AG08395 (cell line): ENCODE measurements at regions not wholly inside any gene's neighbourhood (a gene's known extent, or its start where the extent isn't known, plus 50 kb on each side); places are given as distances from the start of the nearest gene placed in this dataset.
"Not testable (repeated sequence)": the region's sequence is repeated elsewhere in the genome, so short reads cannot be mapped to it uniquely, and the experiment has no call there.

Experiments
- DNase-seq: peaks from one replicate; pipeline ENCODE4 v3.0.0; 2012; ENCODE audit warnings: mixed read lengths, low spot score

DNA sequence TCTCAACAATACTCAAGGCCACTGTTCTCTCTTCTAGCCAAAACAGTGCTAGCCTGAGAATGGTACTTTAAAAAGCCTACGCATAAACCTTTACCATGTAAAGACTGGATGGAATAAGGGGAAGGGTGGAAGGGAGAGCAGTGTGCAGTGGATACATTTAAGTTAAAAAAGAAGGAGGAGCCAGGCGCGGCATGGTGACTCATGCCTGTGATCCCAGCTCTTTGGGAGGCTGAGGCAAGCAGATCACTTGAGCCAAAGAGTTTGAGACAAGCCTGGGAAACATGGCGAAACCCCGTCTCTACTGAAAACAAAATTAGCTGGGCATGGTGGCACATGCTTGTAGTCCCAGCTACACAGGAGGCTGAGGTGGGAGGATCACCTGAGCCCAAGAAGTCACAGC is 127.7 kb upstream of the KIF2A start:
- no peak for DNase-seq

DNA sequence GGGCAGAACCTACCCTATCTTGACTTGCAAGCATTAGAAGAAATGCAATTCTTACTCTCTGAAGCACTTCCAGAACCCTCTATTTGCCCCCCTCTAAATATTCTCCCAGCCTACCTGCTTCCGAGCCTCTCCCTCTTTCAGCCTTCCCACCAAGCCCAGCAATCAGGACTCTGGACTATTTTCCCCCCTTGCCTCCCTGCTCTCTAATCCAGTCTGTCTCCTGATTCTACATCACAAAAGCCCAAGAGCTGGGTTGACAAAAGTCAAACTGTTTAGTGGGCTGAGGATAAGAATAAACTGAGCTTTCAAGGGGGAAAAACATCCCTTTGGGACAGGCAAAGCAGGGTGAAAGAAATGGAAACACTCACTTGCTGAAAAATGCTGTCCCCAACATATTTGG is 123.2 kb upstream of the KIF2A start:
- no peak for DNase-seq

DNA sequence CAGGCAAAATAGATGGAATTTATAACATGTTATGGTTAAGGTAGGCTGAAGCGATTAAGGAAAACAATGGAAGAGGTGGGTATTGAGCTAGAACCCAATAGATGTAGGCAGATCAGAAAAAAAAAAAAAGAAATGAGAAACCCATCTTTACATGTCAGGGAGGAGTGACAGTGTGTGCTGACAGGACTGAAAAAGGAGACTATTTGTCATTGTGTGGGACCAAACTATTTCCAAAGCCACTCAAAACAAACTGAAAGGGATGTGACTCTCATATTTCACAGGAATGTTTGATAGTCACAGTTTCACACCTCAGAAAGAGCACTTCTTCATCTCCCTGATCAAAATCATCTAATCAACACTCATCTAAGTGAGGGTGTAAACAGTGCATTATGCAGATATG is 122.3 kb upstream of the KIF2A start:
- no peak for DNase-seq

DNA sequence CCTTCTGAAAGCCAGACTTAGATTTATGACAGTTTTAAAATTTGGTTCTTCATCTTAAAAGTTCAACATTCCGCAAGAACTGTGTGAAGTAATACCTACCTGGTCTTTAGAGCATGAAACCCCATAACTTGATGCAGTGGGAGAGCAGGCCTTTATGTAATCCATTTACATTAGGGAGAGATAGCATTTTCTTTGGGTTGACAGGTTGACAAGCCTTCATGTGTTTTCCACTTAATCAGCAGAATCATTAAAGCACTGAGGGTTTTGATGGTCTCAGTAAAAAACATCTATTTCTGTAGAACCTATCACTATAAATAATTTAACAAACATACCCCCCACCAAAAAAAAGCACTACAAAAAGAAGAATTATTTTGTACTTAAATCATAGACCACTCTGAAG is 121.6 kb upstream of the KIF2A start:
- DNase-seq, result no peak

DNA sequence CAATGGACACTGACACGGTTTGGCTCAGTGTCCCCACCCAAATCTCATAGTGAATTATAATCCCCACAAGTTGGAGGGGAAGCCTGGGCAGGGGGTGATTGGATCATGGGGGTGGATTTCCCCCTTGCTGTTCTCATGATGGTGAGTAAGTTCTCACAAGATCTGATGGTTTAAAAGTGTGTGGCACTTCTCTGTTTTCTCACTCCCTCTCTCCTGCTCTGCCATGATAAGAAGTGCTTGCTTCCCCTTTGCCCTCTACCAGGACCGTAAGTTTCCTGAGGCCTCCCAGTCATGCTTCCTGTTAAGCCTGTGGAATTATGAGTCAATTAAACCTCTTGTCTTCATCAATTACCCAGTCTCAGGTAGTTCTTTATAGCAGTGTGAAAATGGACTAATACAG is 115.8 kb upstream of the KIF2A start:
- no peak for DNase-seq

DNA sequence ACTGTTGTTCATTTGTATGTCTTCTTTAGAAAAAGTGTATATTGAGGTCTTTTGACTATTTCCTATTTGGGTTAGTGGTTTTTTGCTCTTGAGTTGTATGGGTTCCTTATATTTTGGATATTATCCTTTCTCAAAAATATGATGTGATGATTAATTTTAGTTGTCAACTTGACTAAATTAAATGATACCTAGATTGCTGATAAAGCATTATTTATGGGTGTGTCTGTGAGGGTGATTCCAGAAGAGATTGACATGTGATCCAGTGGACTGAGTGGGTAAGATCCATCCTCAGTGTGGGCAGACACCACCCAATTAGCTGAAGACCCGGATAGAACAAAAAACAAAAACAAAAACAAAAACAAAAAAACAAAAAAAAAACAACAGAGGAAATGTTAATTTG is 115.1 kb upstream of the KIF2A start:
- DNase-seq, result no peak

DNA sequence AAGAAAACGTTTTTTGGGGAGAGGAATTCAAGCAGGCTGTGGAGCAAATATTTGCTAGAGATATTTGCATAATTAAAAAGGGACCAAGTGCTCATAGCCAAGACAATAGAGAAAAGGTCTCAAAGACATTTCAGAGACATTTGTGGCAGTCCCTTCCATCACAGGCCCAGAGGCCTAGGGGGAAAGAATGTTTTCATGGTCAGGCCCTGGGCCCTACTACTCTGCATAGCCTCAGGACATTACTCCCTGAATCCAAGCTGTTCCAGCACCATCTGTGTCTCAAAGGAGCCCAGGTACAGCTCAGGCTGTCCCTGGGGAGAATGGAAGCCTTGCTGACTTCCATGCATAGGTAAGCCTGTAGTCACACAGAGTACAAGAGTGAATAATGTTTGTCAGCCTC is 113.0 kb upstream of the KIF2A start:
- DNase-seq, result no peak

DNA sequence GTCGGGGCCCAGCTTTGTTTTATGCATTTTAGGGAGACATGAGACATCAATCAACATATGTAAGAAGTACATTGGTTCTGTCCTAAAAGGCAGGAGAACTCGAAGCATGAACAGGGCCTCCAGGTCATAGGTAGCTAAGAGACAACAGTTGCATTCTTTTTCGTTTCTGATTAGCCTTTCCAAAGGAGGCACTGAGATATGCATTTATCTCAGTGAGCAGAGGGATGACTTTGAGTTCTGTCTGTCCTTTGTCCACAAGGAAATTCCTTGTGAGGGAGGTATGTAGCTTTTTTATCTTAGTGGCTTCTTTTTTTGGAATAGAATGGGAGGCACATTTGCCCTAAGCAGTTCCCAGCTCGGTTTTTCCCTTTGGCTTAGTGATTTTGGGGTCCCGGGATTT is 109.5 kb upstream of the KIF2A start:
- not testable (repeated sequence) for DNase-seq

DNA sequence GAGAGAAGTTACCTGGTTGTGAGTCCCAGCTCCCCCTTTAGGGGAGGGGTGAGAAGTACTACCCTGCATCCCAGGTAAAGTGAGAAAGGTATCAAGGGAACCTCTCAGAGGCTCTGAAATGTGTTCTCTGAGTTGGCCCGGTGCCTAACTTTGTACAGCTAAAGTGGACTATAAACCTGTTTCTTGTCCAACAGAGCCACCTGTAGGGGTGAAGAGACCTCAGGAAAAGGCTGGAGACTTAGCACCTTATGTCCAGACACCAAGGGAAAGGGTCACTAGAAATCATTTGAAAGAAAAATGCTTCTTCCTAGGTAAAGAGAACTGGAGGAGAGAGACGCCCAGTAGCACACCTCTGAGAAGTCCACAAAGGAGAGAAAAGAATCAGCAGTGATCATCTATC is 108.3 kb upstream of the KIF2A start:
- DNase-seq, result no peak

DNA sequence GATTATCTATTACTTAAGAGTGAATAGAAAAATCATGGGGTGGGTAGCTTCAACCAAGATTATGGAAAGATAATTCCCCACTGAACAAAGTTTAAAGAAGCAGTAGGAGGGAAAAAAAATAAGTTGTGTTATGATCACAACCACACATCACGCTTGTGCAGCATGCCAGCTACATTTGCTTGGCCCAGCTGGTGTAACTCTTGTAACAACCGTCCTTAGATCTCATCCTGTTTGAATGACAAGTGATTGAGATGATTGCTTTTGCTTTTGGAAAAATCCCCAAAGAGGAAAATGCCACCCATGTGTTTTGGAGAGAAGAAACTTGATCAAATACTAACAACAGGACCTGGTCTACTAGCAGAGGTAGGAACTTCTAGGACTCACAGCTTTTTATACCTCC is 107.6 kb upstream of the KIF2A start:
- DNase-seq, result no peak

DNA sequence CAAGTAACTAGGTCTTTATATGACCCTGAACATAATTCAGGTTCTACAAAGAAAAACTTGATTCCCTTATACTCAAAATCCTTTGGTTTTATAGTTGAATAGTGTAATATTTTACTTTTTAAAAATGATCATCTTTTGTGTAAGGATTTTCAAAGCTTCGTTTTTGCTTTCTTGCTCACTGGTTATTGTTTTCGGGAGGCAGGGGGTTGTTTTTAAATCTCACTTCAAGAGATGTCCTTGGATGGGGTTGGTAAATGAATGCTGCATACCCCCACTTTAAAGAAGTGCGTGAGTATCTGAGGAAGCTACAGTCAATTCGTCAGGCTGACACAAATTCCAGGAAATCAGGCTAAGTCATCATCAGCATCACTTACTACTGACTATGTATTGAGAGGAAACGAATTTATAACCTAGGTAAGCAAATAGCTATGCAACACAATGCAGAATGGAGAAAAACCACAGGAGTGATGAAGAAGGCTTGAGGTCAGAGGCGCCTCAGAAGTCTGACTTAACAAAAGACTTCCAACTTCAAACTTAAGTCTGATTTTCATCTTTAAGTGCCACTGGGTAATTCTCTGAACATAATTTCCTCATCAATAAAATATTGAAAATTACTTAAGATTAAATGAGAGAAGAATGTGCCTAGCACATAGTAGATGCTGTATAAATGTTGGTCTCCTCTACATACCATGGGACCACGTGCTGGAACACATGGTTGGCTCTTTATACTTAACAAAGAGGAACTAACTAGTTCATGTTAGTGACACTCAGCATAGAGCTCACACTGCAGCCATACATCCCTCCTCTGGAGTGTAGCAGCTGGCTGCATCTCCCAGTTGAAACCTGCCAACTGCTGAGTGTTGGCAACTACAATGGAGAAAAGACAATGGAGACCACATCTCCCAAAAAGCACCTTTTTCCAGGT is 106.0 kb upstream of the KIF2A start:
- no peak for DNase-seq

DNA sequence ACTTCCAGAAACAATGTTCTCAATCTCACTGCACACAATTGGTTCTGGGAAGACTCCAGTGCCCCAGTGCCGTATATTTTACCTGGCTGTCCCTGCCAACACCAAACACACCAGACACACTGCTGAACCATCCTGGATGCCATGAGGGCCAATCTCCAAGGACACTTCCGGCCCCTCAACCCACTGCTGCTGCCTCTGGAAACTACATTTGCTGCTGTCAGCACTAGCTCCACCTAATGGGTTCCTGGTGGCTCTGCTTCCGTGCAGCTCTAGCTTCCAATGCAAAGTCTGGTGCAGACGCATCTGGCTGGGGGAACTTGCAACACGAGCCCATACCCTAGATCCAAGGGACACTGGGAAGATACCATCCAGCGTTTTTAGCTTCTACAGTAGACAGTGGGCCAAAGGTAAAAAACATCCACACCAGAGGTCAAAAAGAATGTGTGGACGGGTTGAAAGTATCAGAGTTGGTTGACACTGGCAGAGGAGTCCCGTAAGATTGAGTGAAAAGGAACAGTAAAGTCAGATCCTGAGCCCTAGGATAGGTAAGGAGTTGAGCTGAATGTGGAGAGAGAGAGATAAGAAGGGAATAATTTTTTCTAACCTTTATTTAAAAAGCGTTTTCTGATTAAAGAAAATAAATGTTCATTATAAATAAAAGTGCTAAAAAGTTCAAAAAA is 99.7 kb upstream of the KIF2A start:
- no peak for DNase-seq

DNA sequence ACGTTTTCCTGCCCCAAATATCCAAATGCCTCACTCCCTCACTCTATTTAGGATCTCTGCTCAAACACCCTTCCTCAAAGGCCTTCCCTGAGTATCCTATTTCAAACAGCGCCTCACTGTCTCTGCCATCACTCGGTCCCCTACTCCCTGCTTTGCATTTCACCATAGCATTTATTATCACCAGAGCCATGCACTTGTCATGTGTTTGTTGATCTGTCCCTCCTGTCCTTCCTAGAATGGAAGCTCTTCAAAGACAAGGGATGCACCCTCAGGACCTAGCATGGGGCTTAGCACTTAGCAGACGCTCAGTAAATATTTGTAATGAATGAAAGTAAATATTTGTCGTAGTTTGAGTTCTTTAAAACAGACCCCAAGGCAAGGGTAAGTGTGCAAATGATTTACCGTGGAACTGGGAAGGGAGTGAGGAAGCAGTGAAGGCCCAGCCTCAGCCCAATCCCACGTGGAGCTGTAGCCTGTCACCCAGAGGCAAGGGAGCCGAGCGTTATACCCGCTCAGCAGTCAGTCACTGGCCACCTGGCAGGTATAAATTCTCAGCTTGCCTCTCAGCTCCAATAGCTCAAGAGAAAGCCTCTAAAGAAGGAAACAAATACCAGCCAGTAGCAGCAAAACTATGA is 97.7 kb upstream of the KIF2A start:
- no peak for DNase-seq

DNA sequence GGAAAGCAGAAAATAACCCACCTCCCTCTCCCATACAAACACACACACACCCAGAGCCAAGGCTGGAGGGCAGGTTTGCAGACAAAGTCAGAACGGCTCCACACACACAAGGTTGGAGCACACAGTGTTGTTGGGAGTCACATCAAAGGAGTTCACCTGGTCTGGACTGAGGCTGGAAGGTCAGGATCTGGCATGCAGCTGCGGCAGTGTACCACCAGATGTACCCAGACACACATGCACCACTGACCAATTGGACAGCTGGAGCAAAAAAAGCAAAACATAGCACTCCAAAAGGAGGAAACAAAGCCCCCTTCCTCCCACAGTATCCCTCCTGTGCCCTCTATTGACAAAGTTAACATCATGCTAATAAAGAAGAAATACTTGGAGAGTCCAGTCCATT is 94.6 kb upstream of the KIF2A start:
- no peak for DNase-seq

DNA sequence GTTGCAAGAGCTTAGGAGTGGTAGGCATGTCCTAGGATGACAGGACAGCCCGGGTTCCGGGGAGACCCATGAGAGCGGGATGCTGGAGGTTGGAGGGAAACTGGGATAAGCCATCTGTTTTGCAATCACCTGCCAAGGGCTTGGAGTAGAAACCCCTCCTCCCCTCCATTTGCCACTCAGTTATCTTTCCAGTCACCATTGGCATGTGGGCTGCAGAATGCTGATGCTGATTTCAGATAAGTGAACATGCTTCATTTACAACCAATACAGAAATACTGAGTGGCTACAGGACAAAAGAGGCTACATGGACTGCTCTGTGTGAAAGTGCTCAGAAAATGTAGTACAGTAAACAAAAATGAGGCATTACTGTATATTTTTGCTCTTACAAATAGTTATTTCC is 93.4 kb upstream of the KIF2A start:
- DNase-seq, result no peak

DNA sequence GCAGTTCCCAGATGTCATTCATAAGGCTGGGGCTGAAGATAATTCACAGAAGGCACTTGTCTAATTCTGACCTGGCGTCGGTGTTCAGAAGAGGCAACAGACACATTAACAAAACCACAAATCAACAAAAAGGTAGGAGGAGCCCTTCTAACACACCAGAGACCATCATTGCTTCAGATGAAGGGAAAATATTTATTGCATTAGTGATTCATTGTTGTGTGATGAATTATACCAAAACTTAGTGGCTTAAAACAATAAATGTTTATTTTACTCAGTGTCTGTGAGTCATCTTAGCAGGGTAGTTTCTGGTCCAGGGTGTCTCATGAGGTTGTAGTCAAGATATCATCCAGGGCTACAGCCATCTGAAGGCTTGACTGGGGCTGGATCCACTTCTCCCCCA is 91.3 kb upstream of the KIF2A start:
- no peak for DNase-seq

DNA sequence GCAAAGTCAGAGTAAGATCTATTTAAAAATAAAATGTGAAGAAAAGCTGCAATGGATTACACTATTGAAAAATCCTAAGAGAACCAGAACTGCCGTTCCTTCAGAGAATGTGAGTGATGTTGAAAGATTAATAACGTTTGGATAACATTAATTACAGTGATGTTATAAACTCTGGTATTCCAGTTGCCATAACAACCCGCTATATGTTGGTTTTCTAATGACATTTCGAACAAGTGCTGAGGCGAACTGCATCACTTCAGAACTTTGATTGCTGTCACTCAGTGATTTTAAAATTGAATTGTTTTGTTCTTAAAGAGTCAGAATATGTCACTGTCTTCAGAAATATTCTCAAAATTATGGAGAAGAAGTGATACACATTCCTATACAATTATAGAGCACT is 89.4 kb upstream of the KIF2A start:
- DNase-seq, result not testable (repeated sequence)

DNA sequence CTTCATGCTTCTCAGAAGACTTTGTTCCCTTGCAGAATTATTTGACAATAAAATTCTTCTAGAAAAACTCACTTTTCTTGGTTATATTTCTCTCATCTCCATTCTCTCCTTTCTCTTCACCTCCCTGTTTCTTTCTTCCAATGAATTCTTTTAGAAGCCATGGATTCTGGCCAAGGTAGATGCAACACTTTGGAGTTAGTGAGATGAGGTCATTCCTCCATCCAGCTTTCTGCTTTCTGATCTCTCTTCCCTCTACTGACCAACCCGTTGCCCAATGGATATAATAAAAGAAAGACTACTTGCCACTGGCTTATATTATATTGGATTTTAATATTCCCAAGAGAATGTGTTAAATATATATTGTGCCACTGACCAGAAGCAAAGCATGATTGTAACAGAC is 88.9 kb upstream of the KIF2A start:
- not testable (repeated sequence) for DNase-seq

DNA sequence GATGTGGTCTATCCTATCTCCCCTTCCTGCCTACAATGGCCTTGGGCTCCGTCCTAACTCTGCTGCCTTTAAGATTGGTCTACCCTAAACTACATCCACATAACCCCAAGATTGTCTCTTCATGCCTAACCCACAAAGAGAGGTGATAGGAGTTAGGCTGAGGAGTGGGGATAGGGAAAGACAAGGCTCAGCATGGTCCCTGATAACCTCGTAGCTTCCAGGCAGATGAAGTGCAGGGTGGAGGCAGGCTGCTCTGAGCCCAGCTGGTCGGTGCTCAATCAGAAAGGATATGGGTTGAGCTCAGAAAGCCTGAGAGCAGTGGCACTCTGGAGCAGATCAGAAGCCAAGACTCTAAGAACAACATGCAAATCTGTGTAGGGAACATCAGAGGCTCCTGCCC is 87.1 kb upstream of the KIF2A start:
- DNase-seq, result not testable (repeated sequence)

DNA sequence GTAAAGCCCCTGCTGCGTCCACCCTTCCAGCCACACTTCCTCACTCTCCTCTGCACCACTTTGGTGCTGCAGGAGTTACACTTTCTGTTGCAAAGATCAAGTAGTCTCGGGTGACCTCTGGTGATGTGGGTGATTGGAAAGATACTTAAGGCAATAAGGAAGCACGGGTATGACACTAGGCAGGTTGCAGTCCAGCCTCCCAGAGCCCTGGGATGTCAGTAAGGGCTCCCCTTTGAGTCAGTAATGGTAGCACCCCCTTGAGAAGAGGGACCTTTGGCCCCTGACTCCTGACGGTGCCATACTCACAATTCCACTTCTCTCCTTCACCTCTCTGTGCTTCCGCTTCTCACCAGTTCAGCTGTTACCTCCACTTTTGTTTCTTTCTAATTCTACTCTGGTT is 84.1 kb upstream of the KIF2A start:
- not testable (repeated sequence) for DNase-seq

DNA sequence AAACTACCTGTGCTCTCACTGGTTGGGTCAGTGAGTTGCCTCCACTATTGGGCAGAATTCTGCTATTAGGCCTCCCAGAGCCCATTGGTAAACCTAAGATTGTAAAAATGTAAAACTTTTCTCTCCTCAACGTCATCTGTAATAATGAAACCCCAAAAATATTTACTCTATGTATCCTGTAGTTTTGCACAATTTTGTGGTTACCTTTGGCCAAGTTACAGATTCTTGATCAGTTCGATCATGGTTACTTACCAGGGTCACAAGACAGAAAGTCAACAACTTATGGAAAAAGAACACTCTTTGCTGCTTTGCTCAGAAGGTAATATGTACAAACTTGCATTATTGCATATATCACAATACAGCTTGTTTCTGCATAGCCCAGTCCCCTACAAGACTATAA is 83.7 kb upstream of the KIF2A start:
- DNase-seq, result not testable (repeated sequence)

DNA sequence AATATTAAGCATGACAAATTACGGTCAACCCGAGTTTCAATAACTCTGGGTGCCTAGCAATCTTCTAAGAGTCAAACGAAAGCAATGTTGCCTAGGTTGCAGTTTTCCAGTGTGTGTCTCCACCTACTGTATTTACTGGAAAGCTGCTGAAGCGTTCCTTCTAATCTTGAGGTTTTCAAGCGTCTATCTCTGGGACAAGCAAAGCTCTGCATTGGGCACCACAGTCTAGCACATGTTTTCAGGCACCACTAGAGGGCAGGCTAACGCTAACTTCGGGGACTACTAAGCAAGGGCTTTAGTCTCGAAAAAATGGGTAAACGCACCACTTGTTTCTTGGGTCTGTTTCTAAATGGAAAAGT is 82.7 kb upstream of the KIF2A start:
- not testable (repeated sequence) for DNase-seq

DNA sequence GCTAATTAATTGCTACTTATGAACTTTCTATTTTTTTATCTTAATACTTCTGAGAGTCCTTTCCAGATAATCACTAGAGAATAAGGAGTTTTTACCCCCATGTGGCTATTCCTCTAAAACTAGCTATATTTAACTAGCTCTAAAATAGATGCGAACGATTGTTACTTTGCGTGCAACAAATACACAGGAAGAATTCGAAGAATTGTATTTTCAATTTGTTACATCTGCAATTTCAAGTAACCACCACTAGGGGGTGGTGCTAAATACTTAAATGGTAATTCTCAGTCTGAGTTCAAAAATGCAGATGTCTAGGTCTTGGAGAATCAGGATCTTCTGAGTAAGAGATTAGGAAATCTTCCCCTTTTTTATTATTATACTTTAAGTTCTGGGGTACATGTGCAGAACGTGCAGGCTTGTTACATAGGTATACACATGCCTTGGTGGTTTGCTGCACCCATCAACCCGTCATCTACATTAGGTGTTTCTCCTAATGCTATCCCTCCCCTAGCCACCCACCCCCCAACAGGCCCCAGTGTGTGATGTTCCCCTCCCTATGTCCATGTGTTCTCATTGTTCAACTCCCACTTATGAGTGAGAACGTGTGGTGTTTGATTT is 80.9 kb upstream of the KIF2A start:
- DNase-seq, result not testable (repeated sequence)
